HG03064 (cell line): ENCODE measurements at regions not wholly inside any gene's neighbourhood (a gene's known extent, or its start where the extent isn't known, plus 50 kb on each side); places are given as distances from the start of the nearest gene placed in this dataset.

Experiments used
- ATAC-seq: cut with Tn5 transposase; IDR thresholded peaks from one replicate; pipeline ENCODE4 v1.9.1; 2021; ENCODE audit warnings: low read depth; ENCODE audit not compliant: unreplicated experiment

DNA sequence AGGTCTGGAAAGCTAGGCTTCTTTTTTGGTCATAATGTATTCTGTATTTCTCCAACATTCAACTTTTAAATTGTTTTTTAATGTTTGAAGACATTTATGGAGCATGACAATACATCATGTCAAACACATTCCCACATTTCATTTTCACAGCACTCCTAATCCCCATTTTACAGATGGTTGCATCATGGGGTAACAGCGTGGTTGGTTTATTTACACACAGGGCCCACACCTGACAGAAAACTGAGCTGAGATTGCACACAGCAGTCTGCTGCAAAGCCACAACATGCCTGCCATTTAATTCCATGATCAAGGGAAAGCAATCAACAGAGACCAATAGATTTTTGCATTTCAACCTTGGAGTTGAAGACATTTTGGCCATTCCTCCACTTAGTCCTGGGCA is 335.7 kb upstream of the MGAT5 start:
- ATAC-seq, result no peak

- ATAC-seq, result no peak
These were observed 334.6 kb upstream of the MGAT5 start for GRCh38 chr2:133919285-133919684.

DNA sequence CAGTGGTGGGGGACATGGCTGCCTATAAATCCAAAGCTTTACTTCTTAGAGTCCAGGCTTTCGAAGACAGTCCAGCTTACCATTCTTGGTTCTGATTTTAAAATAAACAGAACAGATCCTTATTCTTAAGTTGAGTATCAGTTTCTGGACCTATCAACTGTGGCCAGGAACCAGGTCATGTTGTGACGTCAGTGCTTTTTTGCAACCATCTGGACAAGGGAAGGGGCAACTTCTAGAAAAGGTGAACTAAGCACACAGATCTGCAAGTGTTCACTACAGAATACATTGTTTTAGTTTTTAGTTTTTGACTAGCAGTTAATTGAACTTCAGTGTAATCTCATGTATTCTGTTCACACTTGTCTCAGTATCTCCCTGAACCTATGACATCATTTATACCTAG is 326.0 kb upstream of the MGAT5 start:
- no peak for ATAC-seq

DNA sequence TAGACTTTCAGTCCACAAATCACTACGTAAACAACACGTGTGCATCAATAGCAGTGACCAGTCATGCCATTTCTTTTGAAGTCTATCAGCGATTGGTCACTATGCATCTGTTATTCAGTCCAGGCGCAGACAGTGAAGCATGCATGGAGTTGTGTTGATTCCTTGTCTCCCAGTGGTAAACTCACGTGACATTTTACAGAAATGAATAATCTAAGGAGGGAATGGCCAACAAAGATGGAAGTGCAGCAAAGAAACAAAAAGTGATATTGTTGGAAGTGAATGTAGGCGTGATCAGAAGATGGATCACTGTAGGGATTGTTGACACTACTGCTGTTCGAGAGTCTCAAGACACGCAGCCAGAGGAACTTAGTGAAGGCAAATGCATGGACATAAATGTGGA is 317.8 kb upstream of the MGAT5 start:
- ATAC-seq, result no peak

- no peak for ATAC-seq
These were observed 317.3 kb upstream of the MGAT5 start for GRCh38 chr2:133936601-133937000.

DNA sequence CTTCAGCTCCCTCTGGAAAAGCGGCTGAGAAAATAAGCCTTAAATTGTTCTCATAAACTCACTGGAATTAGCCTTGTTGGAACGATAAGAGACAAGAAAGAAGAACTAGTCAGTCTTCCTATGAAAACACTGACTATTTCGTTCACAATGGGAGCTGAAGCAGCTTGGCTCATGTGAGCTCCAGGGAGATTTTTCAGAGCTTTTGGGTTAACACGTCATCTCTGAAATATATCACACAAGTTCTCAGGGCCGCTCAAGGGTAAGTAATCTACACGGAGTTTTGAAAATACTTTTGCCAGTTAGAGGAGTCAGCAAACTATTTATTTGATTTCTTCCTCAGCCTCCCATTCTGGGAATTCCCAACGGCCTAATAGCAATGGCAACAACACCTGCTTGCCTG is 316.2 kb upstream of the MGAT5 start:
- ATAC-seq, result no peak

DNA sequence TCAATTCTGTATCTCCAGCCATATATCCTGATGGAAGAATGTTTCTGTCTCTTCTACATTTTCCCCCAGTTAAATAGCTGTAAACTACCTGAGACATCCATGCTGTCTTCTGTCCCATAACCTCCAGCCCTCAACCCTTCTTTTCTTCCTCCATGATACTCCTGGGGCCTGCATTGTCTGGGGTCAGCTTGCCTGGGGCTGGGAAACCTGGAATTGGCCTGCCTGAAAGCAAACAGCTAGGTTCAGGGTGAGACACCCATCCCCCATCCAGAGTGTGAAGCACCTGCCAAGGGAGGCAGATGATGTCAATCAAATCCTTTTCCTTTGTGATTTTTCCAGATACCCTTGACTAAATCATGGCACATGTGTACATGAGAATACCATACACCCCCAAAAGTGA is 313.7 kb upstream of the MGAT5 start:
- ATAC-seq, result no peak

DNA sequence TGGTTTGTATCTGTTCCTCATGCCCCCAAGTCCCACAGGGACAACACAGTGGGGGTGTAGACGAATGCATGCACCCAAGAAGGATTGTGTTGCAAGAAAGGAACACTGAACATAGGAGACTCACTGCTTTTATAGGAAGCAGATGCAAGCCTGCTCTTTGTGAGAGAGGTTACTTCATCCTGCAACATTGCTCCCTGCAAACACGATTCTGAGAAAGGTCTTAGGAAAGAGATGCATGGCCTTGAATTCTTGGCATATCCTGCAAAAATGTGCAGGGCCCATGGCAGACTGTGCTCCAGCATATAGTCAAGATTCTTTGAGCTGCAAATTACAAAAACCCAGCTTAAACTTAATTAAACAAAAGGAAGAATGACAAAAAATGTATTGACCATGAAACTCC is 312.2 kb upstream of the MGAT5 start:
- ATAC-seq, result no peak

DNA sequence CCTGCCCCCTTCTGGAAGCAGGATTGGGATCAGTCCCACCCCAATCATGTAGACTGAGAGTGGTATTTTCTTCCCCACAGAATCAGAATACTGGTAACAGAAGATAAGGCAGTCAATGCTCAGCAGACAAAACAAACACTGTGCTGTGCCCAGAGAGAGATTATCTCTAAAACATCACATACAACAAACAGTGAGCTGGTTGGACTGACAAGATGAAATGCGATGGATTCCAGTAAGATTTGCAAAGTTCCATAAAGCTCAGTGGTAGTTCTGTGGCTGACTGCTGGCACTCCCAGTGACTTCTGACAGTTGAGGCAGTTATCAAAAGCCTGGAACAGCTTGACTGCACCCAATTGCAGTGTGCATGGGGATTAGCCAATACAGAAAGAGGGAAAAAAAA is 311.5 kb upstream of the MGAT5 start:
- no peak for ATAC-seq

DNA sequence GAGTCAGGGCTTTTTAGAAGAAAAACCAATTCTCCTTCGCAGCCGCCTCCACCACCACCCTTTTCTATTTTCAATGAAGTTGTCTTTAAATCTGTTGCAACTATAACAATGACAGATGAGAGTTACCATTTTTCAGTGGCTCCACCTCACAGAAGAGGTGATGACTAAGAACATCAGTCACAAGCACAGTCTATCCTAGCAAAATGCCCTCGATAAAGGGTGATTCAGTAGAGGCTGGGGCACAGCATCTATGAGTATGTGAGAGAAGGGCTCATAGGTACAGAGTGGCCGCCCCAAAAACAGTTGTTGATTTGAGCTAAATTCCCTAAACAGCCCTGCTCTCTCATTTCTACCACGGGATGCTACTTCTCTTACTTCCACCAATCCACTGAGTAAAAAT is 310.8 kb upstream of the MGAT5 start:
- no peak for ATAC-seq

DNA sequence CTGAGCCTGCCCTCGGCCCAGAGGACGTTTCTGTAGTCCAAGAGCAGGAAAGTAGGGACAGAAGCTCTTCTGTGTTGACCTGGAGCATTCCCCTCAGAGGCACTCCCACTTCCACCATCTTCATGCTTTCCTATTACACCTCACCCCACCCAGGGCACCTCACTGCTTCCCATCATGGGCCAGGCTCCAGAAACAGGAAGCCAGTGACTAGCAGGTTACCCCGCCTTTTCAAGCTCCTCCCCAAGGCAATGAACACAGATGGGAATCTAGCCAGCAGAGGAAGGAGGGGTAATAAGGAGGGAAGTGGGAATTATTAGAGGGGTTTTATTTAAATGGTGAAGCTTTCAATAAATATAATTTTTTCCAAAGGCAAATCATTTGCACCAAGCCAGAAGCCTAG is 308.8 kb upstream of the MGAT5 start:
- no peak for ATAC-seq

DNA sequence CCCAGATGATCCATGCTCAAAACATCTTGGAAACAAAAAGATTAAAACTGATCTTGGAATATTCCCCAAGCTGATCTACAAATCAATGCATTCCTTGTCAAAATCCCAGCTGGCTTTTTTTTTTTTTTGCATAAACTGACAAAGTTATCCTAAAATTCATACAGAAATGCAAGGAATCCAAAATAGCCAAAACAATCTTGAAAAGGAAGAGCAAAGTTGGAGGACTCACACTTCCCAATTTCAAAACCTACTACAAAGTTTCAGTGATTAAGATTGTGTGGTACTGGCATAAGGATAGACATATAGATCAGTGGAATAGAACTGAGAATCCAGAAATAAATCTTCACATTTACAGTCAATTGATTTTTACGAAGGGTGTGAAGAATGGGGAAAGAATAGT is 306.8 kb upstream of the MGAT5 start:
- no peak for ATAC-seq

DNA sequence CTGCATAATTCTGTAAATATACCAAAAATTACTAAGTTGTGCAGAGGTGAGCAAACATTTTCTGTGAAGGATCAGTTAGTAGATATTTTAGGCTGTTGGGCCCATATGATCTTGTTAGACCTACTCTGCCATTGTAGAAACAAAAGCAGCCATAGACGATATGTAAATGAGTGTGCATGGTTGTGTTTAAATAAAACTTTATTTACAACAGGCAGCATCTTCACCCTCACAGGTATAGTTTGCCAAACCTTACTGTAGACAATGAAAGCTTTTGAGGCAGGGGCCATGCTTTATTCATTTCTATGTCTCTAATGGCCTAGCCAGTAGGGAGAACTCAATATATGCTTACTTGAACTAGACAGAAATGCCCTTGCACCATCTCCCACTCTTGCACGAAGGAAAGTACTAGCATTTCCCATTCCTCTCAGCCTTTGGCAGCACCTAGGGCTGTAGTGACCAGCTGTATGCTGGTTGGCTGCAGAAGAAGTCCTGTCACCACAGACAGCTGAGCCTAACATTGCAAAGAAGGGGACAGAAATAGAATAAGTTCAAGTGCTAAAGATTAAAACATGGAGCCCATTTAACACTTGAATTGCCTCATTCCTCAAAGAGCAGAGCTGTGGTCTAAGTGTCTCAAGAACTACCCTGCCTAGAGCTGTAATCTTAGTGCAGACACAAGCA is 305.1 kb upstream of the MGAT5 start:
- ATAC-seq, result no peak

DNA sequence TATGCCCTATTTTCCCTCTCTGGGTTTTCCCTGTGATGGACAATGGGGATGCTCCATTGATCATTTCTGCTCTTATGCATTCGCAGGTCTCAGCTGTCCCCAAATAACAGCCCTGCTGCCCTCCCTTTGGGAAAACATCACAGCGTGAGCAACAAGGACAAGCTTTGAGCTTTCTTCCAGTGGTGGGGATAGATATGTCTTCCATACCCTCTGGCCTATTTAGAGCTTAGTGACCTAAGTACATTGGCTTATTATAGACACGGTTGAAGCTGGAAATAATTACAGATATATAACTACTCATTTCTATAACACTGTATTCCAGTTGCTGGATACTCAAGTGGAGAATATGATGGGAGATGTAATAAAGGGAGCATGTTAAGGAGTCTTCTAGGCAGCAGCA is 304.3 kb upstream of the MGAT5 start:
- ATAC-seq, result no peak

- no peak for ATAC-seq
These were observed 302.7 kb upstream of the MGAT5 start for GRCh38 chr2:133951209-133951608.

GRCh38 chr2:133952420-133952819 is 301.5 kb upstream of the MGAT5 start:
- ATAC-seq, result peak; percentile 45

DNA sequence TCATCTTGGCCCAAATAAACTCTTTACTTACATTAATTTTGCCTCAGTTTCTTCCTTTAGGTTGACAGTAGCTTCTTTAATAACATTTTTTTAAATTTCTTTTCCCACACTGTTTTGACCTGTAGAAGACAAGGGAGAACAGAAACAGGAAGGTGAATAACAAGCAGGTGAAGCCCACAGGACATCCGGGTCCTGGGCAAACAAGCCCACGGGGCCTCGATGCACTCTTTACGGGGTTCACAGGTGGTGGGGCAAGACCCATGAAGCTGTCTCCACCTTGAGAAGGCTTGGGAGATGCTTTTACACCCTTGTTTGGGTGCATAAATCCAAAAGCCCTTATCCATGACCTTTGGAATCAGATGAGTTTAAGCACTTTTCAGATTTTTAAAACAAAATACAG is 301.0 kb upstream of the MGAT5 start:
- ATAC-seq, result no peak

DNA sequence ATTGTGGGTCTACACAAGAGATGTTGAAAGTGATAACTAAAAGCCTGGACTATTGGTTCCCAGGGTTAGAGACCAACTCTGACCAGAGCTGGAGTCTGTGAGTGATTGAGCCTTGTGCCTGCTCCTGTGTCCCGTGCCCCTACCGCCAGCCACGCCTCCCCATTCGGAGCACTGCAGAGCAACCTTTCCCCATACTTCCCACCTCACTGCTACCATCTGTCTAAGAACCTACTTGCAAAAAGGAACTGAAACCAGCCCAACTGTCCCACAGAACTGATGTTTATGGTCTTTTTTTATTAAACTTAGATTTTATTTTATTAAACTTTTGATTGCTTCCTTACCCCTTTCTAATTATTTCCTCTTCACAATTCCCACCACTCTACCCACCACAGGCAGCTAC is 300.3 kb upstream of the MGAT5 start:
- ATAC-seq, result peak; percentile 55

DNA sequence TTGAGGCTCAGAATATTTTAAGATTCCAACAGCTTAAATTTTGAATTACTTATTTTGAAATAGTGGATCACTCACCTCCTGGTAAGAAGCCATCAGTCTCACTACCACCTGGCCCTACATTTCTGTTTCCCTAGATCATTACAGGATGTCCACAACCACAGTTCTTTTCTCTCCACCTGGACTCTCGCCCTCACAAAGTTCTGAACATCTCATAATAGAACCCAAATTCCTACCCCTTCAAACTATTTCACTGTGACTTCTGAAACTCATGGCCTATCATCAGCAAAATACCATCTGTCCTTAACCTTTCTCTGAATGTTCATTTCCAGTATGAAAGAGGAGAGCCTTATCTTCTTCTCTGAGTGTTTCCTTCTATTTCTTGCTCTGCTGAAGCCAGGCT is 299.2 kb upstream of the MGAT5 start:
- no peak for ATAC-seq

GRCh38 chr2:133955169-133955568 is 298.7 kb upstream of the MGAT5 start:
- no peak for ATAC-seq

- ATAC-seq, result no peak
These were observed 297.4 kb upstream of the MGAT5 start for GRCh38 chr2:133956434-133956935.

GRCh38 chr2:133957724-133958480 is 296.0 kb upstream of the MGAT5 start:
- ATAC-seq, result no peak
